ENCODE measurements at regions not wholly inside any gene's neighbourhood (a gene's known extent, or its start where the extent isn't known, plus 50 kb on each side); places are given as distances from the start of the nearest gene placed in this dataset.

GRCh38 chr3:113103588-113103987, 107.8 kb upstream of the BOC start:
- 76 to 78% methylated on average over 2 of the region's 2 CpGs for WGBS, 2 experiments (ENCODE audit: low coverage in 1 of 2, low lambda C conversion rate in 2 of 2, missing lambda C conversion rate in 2 of 2)
- Histone ChIP-seq H3F3A (ENCODE audit: insufficient read depth) (peaks cover 14% of the 10 kb centered on the region), H2AFZ (no peak overlapping the region)

GRCh38 chr3:113104357-113105092, 106.8 kb upstream of the BOC start:
- Histone ChIP-seq H3K4me2 (ENCODE audit: unreplicated experiment) (no peak overlapping the region), H3K9me2 (ENCODE audit: insufficient read depth) (no peaks in the 10 kb centered on the region), H4K20me1 (ENCODE audit: insufficient read depth) (no peaks in the 10 kb centered on the region), H3K79me2 (ENCODE audit: insufficient read depth) (no peaks in the 10 kb centered on the region), H3K27ac (no peak overlapping the region), H2AFZ (no peak overlapping the region), H3K9me3 (ENCODE audit: low read depth) (no peaks in the 10 kb centered on the region), H3K9ac (no peak overlapping the region), H3K4me1 (ENCODE audit: insufficient read depth) (no peaks in the 10 kb centered on the region), H3K36me3 (ENCODE audit: low read depth) (no peaks in the 10 kb centered on the region), H3F3A (ENCODE audit: insufficient read depth) (peaks cover 4% of the 10 kb centered on the region), H3K27me3 (replicated peaks; ENCODE audit: insufficient read depth) (peaks cover 27% of the 10 kb centered on the region; the same call in 1 of the 2 replicates), H3K4me3 (no peak overlapping the region)
- in situ Hi-C loops (cut with MboI): no loop called here
- no peak for DNase-seq
- no peak for TF ChIP-seq EZH2phosphoT487 (IDR thresholded peaks at IDR 0.05; ENCODE audit: insufficient read depth, low read depth)
- TF ChIP-seq EZH2 (IDR thresholded peaks at IDR 0.05; ENCODE audit: insufficient read depth, poor library complexity, severe bottlenecking): no peak
- WGBS, 2 experiments (ENCODE audit: low coverage in 1 of 2, low lambda C conversion rate in 2 of 2, missing lambda C conversion rate in 2 of 2): 66 to 71% methylated on average over 11 of the region's 11 CpGs

More at GRCh38 chr3:113103588-113103987, 107.8 kb upstream of the BOC start:
- TF ChIP-seq EZH2phosphoT487 (IDR thresholded peaks at IDR 0.05; ENCODE audit: insufficient read depth, low read depth) (no peak), EZH2 (IDR thresholded peaks at IDR 0.05; ENCODE audit: insufficient read depth, poor library complexity, severe bottlenecking) (no peak)
- DNase-seq: no peak
- Histone ChIP-seq H3K4me2 (ENCODE audit: unreplicated experiment) (no peak overlapping the region), H3K9me3 (ENCODE audit: low read depth) (no peaks in the 10 kb centered on the region), H4K20me1 (ENCODE audit: insufficient read depth) (no peaks in the 10 kb centered on the region), H3K27ac (no peak overlapping the region), H3K27me3 (replicated peaks; ENCODE audit: insufficient read depth) (peaks cover 27% of the 10 kb centered on the region; the same call in 1 of the 2 replicates), H3K4me3 (no peak overlapping the region), H3K36me3 (ENCODE audit: low read depth) (no peaks in the 10 kb centered on the region), H3K79me2 (ENCODE audit: insufficient read depth) (no peaks in the 10 kb centered on the region), H3K9ac (no peak overlapping the region), H3K4me1 (ENCODE audit: insufficient read depth) (peaks cover 8% of the 10 kb centered on the region), H3K9me2 (ENCODE audit: insufficient read depth) (no peaks in the 10 kb centered on the region)
- in situ Hi-C loops (cut with MboI): no loop called here

DNA sequence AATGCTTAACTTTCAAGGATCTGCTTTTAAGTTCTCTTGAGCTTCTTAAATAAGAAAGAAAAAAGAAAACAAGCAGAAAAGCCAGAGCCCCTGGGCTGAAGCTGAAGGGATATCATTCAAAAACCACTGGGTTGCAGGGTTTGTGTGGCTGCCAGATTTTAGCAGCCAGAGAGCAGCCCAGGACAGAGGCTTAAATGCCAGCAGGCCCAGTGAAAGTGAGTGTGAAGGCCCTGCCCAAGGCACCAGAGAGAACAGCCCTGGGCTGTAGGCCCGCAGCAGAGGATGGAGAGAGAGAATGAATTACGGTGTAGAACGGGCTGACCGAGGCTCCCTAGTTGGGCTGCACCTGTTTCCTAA, 106.3 kb upstream of the BOC start:
- H3K79me2 ChIP-seq (ENCODE audit: insufficient read depth): no peaks in the 10 kb centered on the region
- H3K27ac ChIP-seq: no peak overlapping the region
- H3F3A ChIP-seq (ENCODE audit: insufficient read depth): no peaks in the 10 kb centered on the region
- H3K27me3 ChIP-seq (replicated peaks; ENCODE audit: insufficient read depth): peaks cover 27% of the 10 kb centered on the region; the same call in 1 of the 2 replicates
- no peaks in the 10 kb centered on the region for H3K36me3 ChIP-seq (ENCODE audit: low read depth)
- TF ChIP-seq EZH2 (IDR thresholded peaks at IDR 0.05; ENCODE audit: insufficient read depth, poor library complexity, severe bottlenecking) (no peak), EZH2phosphoT487 (IDR thresholded peaks at IDR 0.05; ENCODE audit: insufficient read depth, low read depth) (no peak)
- no peak for DNase-seq
- no peak overlapping the region for H3K4me2 ChIP-seq (ENCODE audit: unreplicated experiment)
- H3K9me3 ChIP-seq (ENCODE audit: low read depth): no peaks in the 10 kb centered on the region
- H3K4me3 ChIP-seq: no peak overlapping the region
- no peaks in the 10 kb centered on the region for H4K20me1 ChIP-seq (ENCODE audit: insufficient read depth)
- WGBS, 2 experiments (ENCODE audit: low coverage in 1 of 2, low lambda C conversion rate in 2 of 2, missing lambda C conversion rate in 2 of 2): 58 to 65% methylated on average over 4 of the region's 4 CpGs
- H2AFZ ChIP-seq: no peak overlapping the region
- H3K9ac ChIP-seq: no peak overlapping the region
- H3K9me2 ChIP-seq (ENCODE audit: insufficient read depth): no peaks in the 10 kb centered on the region
- in situ Hi-C loops (cut with MboI): no loop called here
- H3K4me1 ChIP-seq (ENCODE audit: insufficient read depth): no peaks in the 10 kb centered on the region

GRCh38 chr3:113105966-113106660, 105.2 kb upstream of the BOC start:
- no peak overlapping the region for H3K9ac ChIP-seq
- H3K27ac ChIP-seq: no peak overlapping the region
- no peak overlapping the region for H3K4me2 ChIP-seq (ENCODE audit: unreplicated experiment)
- no peak overlapping the region for H2AFZ ChIP-seq
- H3K9me2 ChIP-seq (ENCODE audit: insufficient read depth): no peaks in the 10 kb centered on the region
- TF ChIP-seq EZH2 (IDR thresholded peaks at IDR 0.05; ENCODE audit: insufficient read depth, poor library complexity, severe bottlenecking) (no peak), EZH2phosphoT487 (IDR thresholded peaks at IDR 0.05; ENCODE audit: insufficient read depth, low read depth) (no peak)
- H3K79me2 ChIP-seq (ENCODE audit: insufficient read depth): no peaks in the 10 kb centered on the region
- H3F3A ChIP-seq (ENCODE audit: insufficient read depth): no peaks in the 10 kb centered on the region
- no peaks in the 10 kb centered on the region for H3K36me3 ChIP-seq (ENCODE audit: low read depth)
- DNase-seq: no peak
- no peak overlapping the region for H3K4me3 ChIP-seq
- H3K4me1 ChIP-seq (ENCODE audit: insufficient read depth): no peaks in the 10 kb centered on the region
- in situ Hi-C loops (cut with MboI): no loop called here
- H3K27me3 ChIP-seq (replicated peaks; ENCODE audit: insufficient read depth): peaks cover 27% of the 10 kb centered on the region; the same call in 1 of the 2 replicates
- no peaks in the 10 kb centered on the region for H3K9me3 ChIP-seq (ENCODE audit: low read depth)
- H4K20me1 ChIP-seq (ENCODE audit: insufficient read depth): no peaks in the 10 kb centered on the region
- 84 to 89% methylated on average over 4 of the region's 4 CpGs for WGBS, 2 experiments (ENCODE audit: low coverage in 1 of 2, low lambda C conversion rate in 2 of 2, missing lambda C conversion rate in 2 of 2)

Measured in GM23248 (cell line).